Fibroblast of the aortic adventitia (primary cell): ENCODE measurements at regions not wholly inside any gene's neighbourhood (a gene's known extent, or its start where the extent isn't known, plus 50 kb on each side); places are given as distances from the start of the nearest gene placed in this dataset.
"Not testable (repeated sequence)": the region's sequence is repeated elsewhere in the genome, so short reads cannot be mapped to it uniquely, and the experiment has no call there.

Experiments used
- DNase-seq: peaks from one replicate; pipeline ENCODE4 v3.0.0-alpha.2; 2010; ENCODE audit warnings: low read depth
- H3K4me3 ChIP-seq: 2 replicates; pipeline ENCODE4 v1.5.1; 2011; ENCODE audit warnings: low read depth, mild to moderate bottlenecking, control low read depth, low read length, moderate library complexity
- TF ChIP-seq, protein P1 (sequence below): IDR thresholded peaks from 2 replicates; pipeline ENCODE4 v1.5.1; 2011; ENCODE audit warnings: mild to moderate bottlenecking, low read length, control low read depth, inconsistent platforms; ENCODE audit not compliant: insufficient read depth

DNA sequence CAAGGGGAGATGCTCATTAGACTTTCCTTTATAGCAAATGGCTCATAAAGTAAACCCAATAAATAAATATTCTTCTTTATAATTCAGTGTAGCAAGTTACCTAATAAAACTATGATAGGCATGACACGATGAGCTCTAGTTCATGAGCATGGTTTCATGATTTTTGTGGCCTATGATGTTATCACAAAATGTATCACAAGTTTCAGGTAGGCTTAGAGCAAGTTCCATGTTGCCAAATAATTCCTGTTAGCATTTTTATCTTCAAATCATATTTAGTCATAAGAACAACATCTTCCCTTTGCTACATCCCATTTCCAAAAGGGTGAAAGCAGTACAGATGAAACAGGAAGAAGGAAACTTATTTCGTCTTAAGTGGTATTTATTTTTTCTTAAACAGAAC is 200.2 kb downstream of the ENC1 start:
- no peak overlapping the region for H3K4me3 ChIP-seq
- TF ChIP-seq, protein P1, sequence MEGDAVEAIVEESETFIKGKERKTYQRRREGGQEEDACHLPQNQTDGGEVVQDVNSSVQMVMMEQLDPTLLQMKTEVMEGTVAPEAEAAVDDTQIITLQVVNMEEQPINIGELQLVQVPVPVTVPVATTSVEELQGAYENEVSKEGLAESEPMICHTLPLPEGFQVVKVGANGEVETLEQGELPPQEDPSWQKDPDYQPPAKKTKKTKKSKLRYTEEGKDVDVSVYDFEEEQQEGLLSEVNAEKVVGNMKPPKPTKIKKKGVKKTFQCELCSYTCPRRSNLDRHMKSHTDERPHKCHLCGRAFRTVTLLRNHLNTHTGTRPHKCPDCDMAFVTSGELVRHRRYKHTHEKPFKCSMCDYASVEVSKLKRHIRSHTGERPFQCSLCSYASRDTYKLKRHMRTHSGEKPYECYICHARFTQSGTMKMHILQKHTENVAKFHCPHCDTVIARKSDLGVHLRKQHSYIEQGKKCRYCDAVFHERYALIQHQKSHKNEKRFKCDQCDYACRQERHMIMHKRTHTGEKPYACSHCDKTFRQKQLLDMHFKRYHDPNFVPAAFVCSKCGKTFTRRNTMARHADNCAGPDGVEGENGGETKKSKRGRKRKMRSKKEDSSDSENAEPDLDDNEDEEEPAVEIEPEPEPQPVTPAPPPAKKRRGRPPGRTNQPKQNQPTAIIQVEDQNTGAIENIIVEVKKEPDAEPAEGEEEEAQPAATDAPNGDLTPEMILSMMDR: no peak
- no peak for DNase-seq

DNA sequence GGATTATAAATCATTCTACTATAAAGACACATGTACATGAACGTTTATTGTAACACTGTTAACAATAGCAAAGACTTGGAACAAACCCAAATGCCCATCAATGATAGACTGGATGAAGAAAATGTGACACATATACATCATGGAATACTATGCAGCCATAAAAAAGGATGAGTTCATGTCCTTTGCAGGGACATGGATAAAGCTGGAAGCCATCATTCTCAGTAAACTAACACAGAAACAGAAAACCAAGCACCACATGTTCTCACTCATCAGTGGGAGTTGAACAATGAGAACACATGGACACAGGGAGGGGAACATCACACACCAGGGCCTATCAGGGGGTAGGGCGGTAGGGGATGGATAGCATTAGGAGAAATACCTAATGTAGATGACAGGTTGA is 202.7 kb downstream of the ENC1 start:
- DNase-seq, H3K4me3 ChIP-seq: not testable (repeated sequence)

DNA sequence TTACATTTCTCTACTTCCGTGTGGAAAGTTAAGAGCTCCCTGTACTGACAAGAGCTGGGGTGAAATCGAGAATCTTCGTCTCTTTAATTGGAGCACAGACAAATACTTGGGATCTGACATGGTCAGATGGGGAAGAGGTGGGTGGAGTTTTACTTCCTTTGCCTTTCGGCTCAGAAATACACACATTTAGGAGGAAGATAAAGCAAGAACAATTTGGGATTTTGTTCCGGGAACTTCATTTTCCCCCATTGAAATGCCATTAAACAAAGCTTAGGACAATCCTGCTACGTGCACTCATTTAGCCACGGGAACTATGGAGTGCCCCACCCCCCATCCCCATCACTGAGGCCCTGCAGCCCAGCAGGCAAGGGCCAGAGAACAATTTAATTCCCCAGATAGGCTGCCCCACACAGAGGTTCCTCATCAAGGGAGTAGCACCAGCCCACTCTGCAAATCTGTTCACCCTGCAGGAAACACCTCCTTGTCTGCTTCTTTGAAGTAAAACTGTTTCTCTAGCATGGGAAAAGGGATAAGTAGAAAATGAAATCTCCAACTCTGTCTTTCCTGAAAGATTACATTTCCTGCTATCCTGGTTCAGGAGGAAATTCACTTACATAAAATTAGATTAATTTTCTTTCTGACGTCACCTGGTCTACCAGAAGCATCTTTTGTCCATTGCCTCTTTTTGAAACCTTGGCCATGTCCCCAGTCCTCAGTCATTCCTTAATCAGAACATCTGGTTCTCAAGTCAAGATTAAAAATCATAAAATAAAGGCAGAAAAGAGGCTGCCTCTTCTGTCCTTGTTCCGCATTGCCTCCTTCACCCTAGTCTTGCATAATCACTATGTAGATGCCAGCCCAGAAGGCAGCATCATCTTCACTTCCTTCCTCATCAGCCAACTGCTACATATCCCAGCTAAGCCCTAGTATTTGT is 206.4 kb downstream of the ENC1 start:
- TF ChIP-seq, protein P1: no peak
- DNase-seq: no peak
- H3K4me3 ChIP-seq: no peak overlapping the region

DNA sequence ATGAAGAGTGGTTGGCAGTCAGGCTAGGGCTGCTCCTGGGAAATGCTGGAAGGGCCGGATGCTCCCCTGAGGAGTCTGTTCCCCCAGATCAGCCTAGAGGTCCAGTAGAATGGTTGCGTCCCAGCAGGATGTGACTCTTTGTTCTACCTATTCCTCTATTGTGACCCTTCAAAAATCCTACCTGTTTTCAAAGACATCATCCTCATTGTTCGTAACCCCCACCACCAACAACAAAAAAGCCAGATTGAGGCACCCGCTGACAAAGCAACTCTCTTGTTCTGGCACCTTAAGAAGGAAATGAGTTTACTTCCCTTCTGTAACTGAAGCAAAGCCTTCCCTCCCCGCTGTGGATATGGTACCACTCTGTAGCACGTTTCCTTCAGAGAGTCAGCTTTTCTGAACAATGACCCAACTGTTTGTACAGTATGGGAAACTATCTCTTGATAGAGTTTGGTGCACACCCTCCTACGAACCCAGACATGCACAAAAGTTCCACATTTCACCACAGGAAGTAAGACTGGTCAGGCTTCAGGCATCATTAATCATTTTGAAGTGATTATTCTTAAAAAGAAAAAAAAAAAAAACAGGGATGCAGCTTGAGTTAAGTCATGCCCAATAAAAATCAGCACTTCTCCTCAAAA is 207.2 kb downstream of the ENC1 start:
- peak; percentile 68 for DNase-seq
- TF ChIP-seq, protein P1: no peak
- no peak overlapping the region for H3K4me3 ChIP-seq

DNA sequence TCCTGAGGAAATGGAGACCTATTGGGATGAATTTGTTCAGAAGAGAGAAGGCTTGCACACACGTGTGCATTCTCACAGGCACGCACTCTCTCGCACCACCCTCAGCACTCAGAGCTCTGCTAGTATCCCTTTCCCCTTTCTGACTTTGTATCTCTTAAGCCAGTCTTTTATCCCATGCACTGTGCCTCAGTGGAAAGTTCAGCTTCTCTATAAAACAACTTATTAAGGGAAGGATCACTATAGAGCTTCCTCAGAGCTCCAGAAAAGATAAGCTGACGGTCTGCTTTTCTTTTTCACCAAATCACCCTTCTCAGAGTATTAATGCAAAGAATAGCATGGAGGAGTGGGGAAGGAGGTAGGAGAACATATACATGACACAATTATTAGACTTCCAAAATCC is 207.8 kb downstream of the ENC1 start:
- no peak for DNase-seq
- H3K4me3 ChIP-seq: no peak overlapping the region
- TF ChIP-seq, protein P1: no peak

DNA sequence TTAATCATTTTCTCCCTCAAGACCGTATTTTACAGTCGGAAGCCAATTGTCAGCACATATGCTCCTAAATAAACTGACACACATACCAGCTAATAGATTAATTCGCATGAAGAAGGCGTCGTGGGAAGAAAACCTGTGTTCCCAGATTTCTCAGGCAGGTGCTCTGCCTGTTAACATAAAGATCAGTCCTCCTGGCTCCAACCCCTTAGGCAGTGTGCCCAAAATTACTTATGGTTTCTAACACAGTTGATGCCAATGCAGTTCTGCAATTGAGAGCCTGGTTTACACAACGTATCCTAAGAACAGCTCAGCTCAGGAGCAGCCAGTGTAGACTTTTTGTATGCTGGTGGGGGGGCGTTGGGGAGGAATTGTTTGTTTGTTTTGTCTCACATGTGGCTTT is 208.3 kb downstream of the ENC1 start:
- DNase-seq: no peak
- TF ChIP-seq, protein P1: no peak
- no peak overlapping the region for H3K4me3 ChIP-seq

DNA sequence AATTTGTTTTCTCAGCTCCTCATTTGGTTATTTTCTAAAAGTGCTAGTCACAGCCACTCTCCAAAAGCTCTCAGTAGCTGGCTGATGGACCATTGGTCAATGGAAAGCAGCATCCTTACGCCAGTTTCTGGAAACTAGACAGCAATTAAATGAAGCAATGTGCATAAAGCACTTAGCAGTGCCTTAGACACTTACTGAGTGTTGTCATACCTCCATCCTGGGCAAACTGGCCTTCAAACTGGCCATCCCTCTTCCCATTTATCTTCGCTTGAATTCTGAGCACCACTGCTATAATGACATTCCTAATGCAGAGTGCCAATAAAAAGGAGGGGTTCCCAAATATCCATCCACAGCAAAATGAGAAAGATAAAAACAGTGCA is 209.2 kb downstream of the ENC1 start:
- no peak overlapping the region for H3K4me3 ChIP-seq
- no peak for DNase-seq
- TF ChIP-seq, protein P1: no peak
